Heart right ventricle (tissue), 16 donors: ENCODE measurements at regions not wholly inside any gene's neighbourhood (a gene's known extent, or its start where the extent isn't known, plus 50 kb on each side); places are given as distances from the start of the nearest gene placed in this dataset.

Source experiments
- ATAC-seq, 8 donors: fragments of 200-7000 bp; cut with Tn5 transposase; one replicate each; pipeline ENCODE4 v1.9.1; 2020; ENCODE audit warnings: mild to moderate bottlenecking in 8 of 8, moderate library complexity in 8 of 8, moderate number of reproducible peaks in 1 of 8
- DNase-seq, 2 donors: peaks; one replicate each; pipeline ENCODE4 v3.0.0-alpha.2; 2020
- H3K27ac ChIP-seq, 10 donors: fragments of 200-600 bp; sonication (generic) in 2 of 10; one replicate each; pipeline versions ENCODE4 v1.5.0 to v1.8.0; 2020 to 2022; ENCODE audit warnings: mild to moderate bottlenecking in 3 of 10
- H3K27me3 ChIP-seq, 7 donors: fragments of 200-600 bp; one replicate each; pipeline ENCODE4 v1.8.0; 2021 to 2022; ENCODE audit warnings: mild to moderate bottlenecking in 2 of 7
- H3K36me3 ChIP-seq, 9 donors: fragments of 200-600 bp; sonication (generic) in 1 of 9; one replicate each; pipeline versions ENCODE4 v1.5.0 to v1.8.0; 2020 to 2022; ENCODE audit warnings: mild to moderate bottlenecking in 2 of 9
- H3K4me1 ChIP-seq, 9 donors: fragments of 200-600 bp; sonication (generic) in 1 of 9; one replicate each; pipeline versions ENCODE4 v1.5.0 to v1.8.0; 2020 to 2022; ENCODE audit warnings: mild to moderate bottlenecking in 4 of 9
- H3K4me3 ChIP-seq, 10 donors: fragments of 200-600 bp; sonication (generic) in 2 of 10; one replicate each; pipeline versions ENCODE4 v1.5.0 to v1.8.0; 2020 to 2022; ENCODE audit warnings: mild to moderate bottlenecking in 7 of 10, moderate library complexity in 2 of 10
- H3K9me3 ChIP-seq, 11 donors: fragments of 200-600 bp in 10 of 11; sonication (generic) in 2 of 11; one replicate each; pipeline versions ENCODE4 v1.5.0 to v1.8.0; 2013 to 2022; ENCODE audit warnings: mild to moderate bottlenecking in 2 of 11, control low read depth in 1 of 11, moderate library complexity in 1 of 11
- WGBS, 2 donors: extraction: QIAGEN DNeasy Blood & Tissue Kit; methylation state at CpG; one replicate each; pipeline ENCODE4 v1.1.7; 2013; ENCODE audit warnings: inconsistent platforms in 1 of 2; 5-methylcytosine and 5-hydroxymethylcytosine counted together
- intact Hi-C, 10 donors: fragments of 100-400 bp; cut with DNase I; formaldehyde crosslinking; loops; one replicate each; pipeline versions ENCODE4 v1.11.1 to v1.14.2; 2022
- TF ChIP-seq, protein P1 (sequence below), 9 donors: fragments of 200-600 bp; sonication (generic) in 2 of 9; IDR thresholded peaks; one replicate each; pipeline versions ENCODE4 v1.5.0 to v1.8.0; 2021 to 2022; ENCODE audit warnings: antibody characterized with exemption in 9 of 9, mild to moderate bottlenecking in 5 of 9, moderate library complexity in 1 of 9
- donor health status: Arrhythmogenic right ventricular cardiomyopathy.
- donor health status: ischemic (EF 13 %, LVEDD 7.1; RV severe dilation, severe dysfunction).
- donor health status: healthy with polysubstance abuse.
- donor health status: DM: no; HTN: yes; CAD: no.
- donor health status: DM: no; HTN: no; CAD: no.
- donor health status: ischemic (EF 25% LVEDD 6.9; RV normal size, moderate dysfunction).
- donor health status: ischemic (EF 25% LVEDD 5.7; RV mildly dilated, moderate dysfunction).
- donor health status: healthy.
- donor health status: DM: yes; HTN: yes; CAD: no.
- donor health status: Ischemic cardiomyopathy.
- donor health status: ischemic (EF 35%, LVEDD 5.7; RV mildly dilated, moderate dysfunction).
- donor health status: nonischemic (EF 11% LVEDD 7.7; RV severe dilation, severe dysfunction).
- donor health status: DM: yes; HTN: yes; CAD: no.
- donor health status: PGD.
- donor health status: ischemic (EF 29% LVEDD 5.4; RV normal size, mild dysfunction).
- donor health status: nonischemic (EF 23%, LVEDD 6.1; RV moderate dilation, normal function).

- WGBS, 2 donors: 59 to 69% methylated on average over 3 of the region's 3 CpGs
- TF ChIP-seq, protein P1, sequence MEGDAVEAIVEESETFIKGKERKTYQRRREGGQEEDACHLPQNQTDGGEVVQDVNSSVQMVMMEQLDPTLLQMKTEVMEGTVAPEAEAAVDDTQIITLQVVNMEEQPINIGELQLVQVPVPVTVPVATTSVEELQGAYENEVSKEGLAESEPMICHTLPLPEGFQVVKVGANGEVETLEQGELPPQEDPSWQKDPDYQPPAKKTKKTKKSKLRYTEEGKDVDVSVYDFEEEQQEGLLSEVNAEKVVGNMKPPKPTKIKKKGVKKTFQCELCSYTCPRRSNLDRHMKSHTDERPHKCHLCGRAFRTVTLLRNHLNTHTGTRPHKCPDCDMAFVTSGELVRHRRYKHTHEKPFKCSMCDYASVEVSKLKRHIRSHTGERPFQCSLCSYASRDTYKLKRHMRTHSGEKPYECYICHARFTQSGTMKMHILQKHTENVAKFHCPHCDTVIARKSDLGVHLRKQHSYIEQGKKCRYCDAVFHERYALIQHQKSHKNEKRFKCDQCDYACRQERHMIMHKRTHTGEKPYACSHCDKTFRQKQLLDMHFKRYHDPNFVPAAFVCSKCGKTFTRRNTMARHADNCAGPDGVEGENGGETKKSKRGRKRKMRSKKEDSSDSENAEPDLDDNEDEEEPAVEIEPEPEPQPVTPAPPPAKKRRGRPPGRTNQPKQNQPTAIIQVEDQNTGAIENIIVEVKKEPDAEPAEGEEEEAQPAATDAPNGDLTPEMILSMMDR (IDR thresholded peaks at IDR 0.05): no peak
- no peak overlapping the region for H3K27ac ChIP-seq
- H3K9me3 ChIP-seq: no peaks in the 10 kb centered on the region
- DNase-seq: no peak
- H3K36me3 ChIP-seq: no peaks in the 10 kb centered on the region
- intact Hi-C loops: loop anchor here in 2 of 10 donors (10.0 kb wide), 2 partner anchors 204 to 364 kb away; no protein-coding TSS in a partner anchor
- H3K4me1 ChIP-seq: peaks cover 0 to 4% (median 0%) of the 10 kb centered on the region in 9 donors
- H3K4me3 ChIP-seq: no peak overlapping the region
- H3K27me3 ChIP-seq: no peaks in the 10 kb centered on the region
- ATAC-seq: no peak
Measured at GRCh38 chr7:93048136-93048930, 69.4 kb downstream of the SAMD9 start.

GRCh38 chr7:93047514-93048099 lies 70.2 kb downstream of the SAMD9 start:
- Histone ChIP-seq H3K9me3 (no peaks in the 10 kb centered on the region), H3K27ac (no peak overlapping the region), H3K27me3 (no peaks in the 10 kb centered on the region), H3K36me3 (no peaks in the 10 kb centered on the region), H3K4me3 (no peak overlapping the region), H3K4me1 (peaks cover 0 to 5% (median 0%) of the 10 kb centered on the region in 9 donors)
- DNase-seq (no peak), ATAC-seq (no peak)
- intact Hi-C loops: loop anchor here in 2 of 10 donors (10.0 kb wide), 2 partner anchors 203 to 363 kb away; no protein-coding TSS in a partner anchor
- TF ChIP-seq, protein P1 (IDR thresholded peaks at IDR 0.05): no peak
- WGBS, 2 donors: 71 to 81% methylated on average over 1 of the region's 1 CpG

- TF ChIP-seq, protein P1 (IDR thresholded peaks at IDR 0.05): no peak
- Histone ChIP-seq H3K4me1 (peaks cover 0 to 5% (median 0%) of the 10 kb centered on the region in 9 donors), H3K4me3 (no peak overlapping the region), H3K36me3 (no peaks in the 10 kb centered on the region), H3K27ac (no peak overlapping the region), H3K9me3 (no peaks in the 10 kb centered on the region), H3K27me3 (no peaks in the 10 kb centered on the region)
- intact Hi-C loops: loop anchor here in 2 of 10 donors (10.0 kb wide), 2 partner anchors 202 to 362 kb away; no protein-coding TSS in a partner anchor
- WGBS, 2 donors: 78 to 80% methylated on average over 4 of the region's 4 CpGs
- ATAC-seq (no peak), DNase-seq (no peak)
Measured at GRCh38 chr7:93046641-93047040, 71.1 kb downstream of the SAMD9 start.

DNA sequence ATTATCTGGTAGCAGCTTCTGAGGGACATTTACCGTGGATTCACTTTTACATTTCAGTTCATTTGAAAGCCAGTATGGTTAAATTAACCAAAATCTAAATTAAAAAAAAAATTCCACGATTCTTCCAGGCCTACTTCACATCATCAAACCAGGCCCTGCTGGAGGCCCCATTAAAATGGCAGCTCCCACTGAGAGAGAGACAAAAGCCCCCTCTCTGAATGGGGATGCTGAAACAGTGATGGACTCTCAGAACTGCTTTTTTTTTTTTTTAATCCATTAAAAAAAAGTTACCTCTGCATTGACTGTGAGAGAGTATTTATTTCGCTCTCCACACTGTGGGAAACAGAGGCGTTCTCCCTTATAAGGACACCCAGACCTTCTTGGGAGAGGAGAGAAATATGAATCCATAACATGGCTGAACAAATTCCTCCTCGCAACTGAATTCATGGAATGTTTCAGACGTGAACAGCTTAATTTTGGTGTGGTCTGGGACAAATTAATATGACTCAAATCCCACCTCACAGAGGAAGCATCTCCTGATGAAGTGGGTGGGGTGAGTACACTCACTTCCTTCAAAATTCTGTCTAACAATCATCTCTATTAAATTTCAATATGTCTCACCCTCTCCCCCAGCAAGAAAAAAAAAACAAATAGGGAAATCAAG lies 73.5 kb downstream of the SAMD9 start:
- Histone ChIP-seq H3K27ac (no peak overlapping the region), H3K9me3 (no peaks in the 10 kb centered on the region), H3K36me3 (no peaks in the 10 kb centered on the region), H3K4me1 (peaks cover 0 to 5% (median 0%) of the 10 kb centered on the region in 9 donors), H3K4me3 (no peak overlapping the region), H3K27me3 (no peaks in the 10 kb centered on the region)
- no peak for ATAC-seq
- WGBS, 2 donors: 78 to 82% methylated on average over 6 of the region's 6 CpGs
- DNase-seq: no peak
- intact Hi-C loops: loop anchor here in 3 of 10 donors (5.0 to 10.0 kb wide), 3 partner anchors 199 to 359 kb away; partner anchors contain the start of gene CDK6 (in 1 of the 3)
- TF ChIP-seq, protein P1 (IDR thresholded peaks at IDR 0.05): no peak
